A673 (cell line): ENCODE measurements at regions not wholly inside any gene's neighbourhood (a gene's known extent, or its start where the extent isn't known, plus 50 kb on each side); places are given as distances from the start of the nearest gene placed in this dataset.

Experiments
- EZH2 ChIP-seq: fragments of 200-600 bp; sonication (generic); IDR thresholded peaks from 2 replicates; pipeline ENCODE4 v1.6.1; 2017; ENCODE audit warnings: borderline replicate concordance, low read depth, mild to moderate bottlenecking, mixed read lengths, antibody characterized with exemption, low read length; ENCODE audit not compliant: poor library complexity, severe bottlenecking
- TF ChIP-seq, protein P1 (sequence below): fragments of 300-800, 200-600 bp; sonication (generic); conservative IDR thresholded peaks from 2 replicates; pipeline ENCODE4 v1.5.1; 2017; ENCODE audit warnings: low read depth, mild to moderate bottlenecking, antibody characterized with exemption, low read length, moderate library complexity, mixed read lengths

DNA sequence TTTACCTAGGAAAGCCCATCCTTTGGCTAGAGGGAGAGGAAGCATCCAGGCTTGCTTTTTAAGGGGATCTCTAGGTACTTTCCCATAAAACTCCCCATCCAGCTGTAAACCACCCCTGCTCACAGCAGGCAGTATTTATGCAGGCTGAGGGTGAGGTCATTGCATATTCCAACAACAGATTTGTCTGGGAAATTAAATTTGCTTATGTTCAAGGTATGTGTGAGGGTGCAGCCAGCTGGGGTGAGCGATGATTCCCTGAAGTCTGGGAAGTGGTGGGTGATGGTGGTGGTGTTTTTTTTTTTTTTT is 96.3 kb upstream of the C1QTNF9B start:
- TF ChIP-seq, protein P1, sequence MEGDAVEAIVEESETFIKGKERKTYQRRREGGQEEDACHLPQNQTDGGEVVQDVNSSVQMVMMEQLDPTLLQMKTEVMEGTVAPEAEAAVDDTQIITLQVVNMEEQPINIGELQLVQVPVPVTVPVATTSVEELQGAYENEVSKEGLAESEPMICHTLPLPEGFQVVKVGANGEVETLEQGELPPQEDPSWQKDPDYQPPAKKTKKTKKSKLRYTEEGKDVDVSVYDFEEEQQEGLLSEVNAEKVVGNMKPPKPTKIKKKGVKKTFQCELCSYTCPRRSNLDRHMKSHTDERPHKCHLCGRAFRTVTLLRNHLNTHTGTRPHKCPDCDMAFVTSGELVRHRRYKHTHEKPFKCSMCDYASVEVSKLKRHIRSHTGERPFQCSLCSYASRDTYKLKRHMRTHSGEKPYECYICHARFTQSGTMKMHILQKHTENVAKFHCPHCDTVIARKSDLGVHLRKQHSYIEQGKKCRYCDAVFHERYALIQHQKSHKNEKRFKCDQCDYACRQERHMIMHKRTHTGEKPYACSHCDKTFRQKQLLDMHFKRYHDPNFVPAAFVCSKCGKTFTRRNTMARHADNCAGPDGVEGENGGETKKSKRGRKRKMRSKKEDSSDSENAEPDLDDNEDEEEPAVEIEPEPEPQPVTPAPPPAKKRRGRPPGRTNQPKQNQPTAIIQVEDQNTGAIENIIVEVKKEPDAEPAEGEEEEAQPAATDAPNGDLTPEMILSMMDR: no peak
- no peak for TF ChIP-seq EZH2
